A673 (cell line): ENCODE measurements at regions not wholly inside any gene's neighbourhood (a gene's known extent, or its start where the extent isn't known, plus 50 kb on each side); places are given as distances from the start of the nearest gene placed in this dataset.

Experiments
- BruUV-seq: library from RNA; stranded (reverse); fragments of 400-500 nt; replicated peaks from 2 replicates; lab custom pipeline; 2021; lab: Mats Ljungman, UMichigan
- CTCF ChIA-PET: fragments of 300-600 bp; sonication (Branson Sonifier 250); formaldehyde crosslinking; loops from one replicate; lab custom pipeline; 2022; ENCODE audit warnings: antibody characterized with exemption; lab: Charles Lee
- POLR2A ChIA-PET: fragments of 300-600 bp; sonication (Branson Sonifier 250); formaldehyde crosslinking; loops from one replicate; lab custom pipeline; 2022; ENCODE audit warnings: antibody characterized with exemption; ENCODE audit not compliant: low non-redundant PET; lab: Charles Lee
- DNase-seq: peaks from one replicate; pipeline ENCODE4 v3.0.0-alpha.2; 2015; ENCODE audit warnings: low spot score
- H3K27ac ChIP-seq: fragments of 200-600 bp; sonication (generic); 2 replicates; pipeline ENCODE4 v1.5.1; 2016; ENCODE audit warnings: mixed run types, low read depth, mild to moderate bottlenecking, mixed read lengths, antibody characterized with exemption, low read length; ENCODE audit not compliant: poor library complexity, severe bottlenecking
- H3K27me3 ChIP-seq: fragments of 200-600 bp; sonication (generic); replicated peaks from 2 replicates; pipeline ENCODE4 v1.6.1; 2017; ENCODE audit warnings: mixed run types, low read depth, mild to moderate bottlenecking, mixed read lengths, antibody characterized with exemption, low read length; ENCODE audit not compliant: insufficient read depth, poor library complexity
- H3K36me3 ChIP-seq: fragments of 200-600 bp; sonication (generic); 2 replicates; pipeline ENCODE4 v1.6.1; 2016; ENCODE audit warnings: mixed run types, mild to moderate bottlenecking, mixed read lengths, antibody characterized with exemption, low read length; ENCODE audit not compliant: insufficient read depth, poor library complexity, severe bottlenecking
- H3K4me1 ChIP-seq: fragments of 200-600 bp; sonication (generic); 2 replicates; pipeline ENCODE4 v1.6.1; 2017; ENCODE audit warnings: mixed run types, mild to moderate bottlenecking, mixed read lengths, antibody characterized with exemption, low read length; ENCODE audit not compliant: insufficient read depth, poor library complexity, severe bottlenecking
- H3K4me3 ChIP-seq: fragments of 200-600 bp; sonication (generic); 2 replicates; pipeline ENCODE4 v1.5.1; 2016; ENCODE audit warnings: low read depth, mixed run types, mild to moderate bottlenecking, mixed read lengths, low read length; ENCODE audit not compliant: poor library complexity, severe bottlenecking
- H3K9me3 ChIP-seq: fragments of 200-600 bp; sonication (generic); 2 replicates; pipeline ENCODE4 v1.6.1; 2016; ENCODE audit warnings: mixed run types, low read depth, mild to moderate bottlenecking, mixed read lengths, antibody characterized with exemption, low read length; ENCODE audit not compliant: poor library complexity, severe bottlenecking
- CTCF ChIP-seq: fragments of 300-800, 200-600 bp; sonication (generic); conservative IDR thresholded peaks from 2 replicates; pipeline ENCODE4 v1.5.1; 2017; ENCODE audit warnings: low read depth, mild to moderate bottlenecking, antibody characterized with exemption, low read length, moderate library complexity, mixed read lengths
- EZH2 ChIP-seq: fragments of 200-600 bp; sonication (generic); IDR thresholded peaks from 2 replicates; pipeline ENCODE4 v1.6.1; 2017; ENCODE audit warnings: borderline replicate concordance, low read depth, mild to moderate bottlenecking, mixed read lengths, antibody characterized with exemption, low read length; ENCODE audit not compliant: poor library complexity, severe bottlenecking
- intact Hi-C: fragments of 100-400 bp; cut with micrococcal nuclease; formaldehyde crosslinking; loops from one replicate; pipeline ENCODE4 v1.10.0; 2022; ENCODE audit not compliant: unreplicated experiment

GRCh38 chr11:92771701-92772100 lies 197.8 kb upstream of the MTNR1B start:
- intact Hi-C loops: no loop called here
- Histone ChIP-seq H3K4me1 (peaks cover 23% of the 10 kb centered on the region), H3K27me3 (no peaks in the 10 kb centered on the region), H3K36me3 (no peaks in the 10 kb centered on the region), H3K9me3 (no peaks in the 10 kb centered on the region), H3K4me3 (no peak overlapping the region), H3K27ac (no peak overlapping the region)
- POLR2A ChIA-PET: no interaction called here
- no peak for DNase-seq
- BruUV-seq: no TSS peak
- CTCF ChIA-PET: no interaction called here
- TF ChIP-seq EZH2 (no peak), CTCF (no peak)

GRCh38 chr11:92775003-92775676 lies 194.3 kb upstream of the MTNR1B start:
- TF ChIP-seq CTCF (no peak), EZH2 (no peak)
- intact Hi-C loops: no loop called here
- CTCF ChIA-PET: no interaction called here
- Histone ChIP-seq H3K9me3 (no peaks in the 10 kb centered on the region), H3K4me3 (no peak overlapping the region), H3K27ac (no peak overlapping the region), H3K4me1 (peaks cover 4% of the 10 kb centered on the region), H3K27me3 (no peaks in the 10 kb centered on the region), H3K36me3 (no peaks in the 10 kb centered on the region)
- POLR2A ChIA-PET: no interaction called here
- DNase-seq: no peak
- BruUV-seq: no TSS peak

GRCh38 chr11:92776676-92777075 lies 192.8 kb upstream of the MTNR1B start:
- no peaks in the 10 kb centered on the region for H3K27me3 ChIP-seq
- no peak overlapping the region for H3K4me3 ChIP-seq
- H3K9me3 ChIP-seq: no peaks in the 10 kb centered on the region
- peaks cover 2% of the 10 kb centered on the region for H3K4me1 ChIP-seq
- POLR2A ChIA-PET: no interaction called here
- DNase-seq: no peak
- CTCF ChIA-PET: no interaction called here
- TF ChIP-seq CTCF (no peak), EZH2 (no peak)
- intact Hi-C loops: no loop called here
- BruUV-seq: no TSS peak
- no peaks in the 10 kb centered on the region for H3K36me3 ChIP-seq
- no peak overlapping the region for H3K27ac ChIP-seq
